MM.1S (cell line): ENCODE measurements at regions not wholly inside any gene's neighbourhood (a gene's known extent, or its start where the extent isn't known, plus 50 kb on each side); places are given as distances from the start of the nearest gene placed in this dataset.

Experiments
- DNase-seq: peaks from one replicate; pipeline ENCODE4 v3.0.0-alpha.2; 2015
- H2AFZ ChIP-seq: fragments of 300-600 bp; sonication (generic); 2 replicates; pipeline ENCODE4 v1.6.0; 2016; ENCODE audit warnings: antibody characterized with exemption, low read length
- H3F3A ChIP-seq: fragments of 300-600 bp; sonication (generic); 2 replicates; pipeline ENCODE4 v1.6.1; 2016; ENCODE audit warnings: mild to moderate bottlenecking, antibody characterized with exemption, low read length, moderate library complexity, mixed read lengths; ENCODE audit not compliant: insufficient read depth
- H3K27ac ChIP-seq: fragments of 300-600 bp; sonication (generic); 2 replicates; pipeline ENCODE4 v1.5.1; 2016; ENCODE audit warnings: mild to moderate bottlenecking, low read length
- H3K27me3 ChIP-seq: fragments of 300-600 bp; sonication (generic); replicated peaks from 2 replicates; pipeline ENCODE4 v1.6.0; 2016; ENCODE audit warnings: low read length; ENCODE audit not compliant: insufficient read depth
- H3K36me3 ChIP-seq: fragments of 300-600 bp; sonication (generic); replicated peaks from 2 replicates; pipeline ENCODE4 v1.6.1; 2016; ENCODE audit warnings: mild to moderate bottlenecking, low read length, mixed read lengths; ENCODE audit not compliant: insufficient read depth
- H3K4me1 ChIP-seq: fragments of 300-600 bp; sonication (generic); 2 replicates; pipeline ENCODE4 v1.6.1; 2016; ENCODE audit warnings: low read length, mixed read lengths
- H3K4me2 ChIP-seq: fragments of 300-600 bp; sonication (generic); 2 replicates; pipeline ENCODE4 v1.6.0; 2016; ENCODE audit warnings: low read depth, low read length
- H3K4me3 ChIP-seq: fragments of 300-600 bp; sonication (generic); 2 replicates; pipeline ENCODE4 v1.5.1; 2016; ENCODE audit warnings: low read length, mixed read lengths
- H3K79me2 ChIP-seq: fragments of 300-600 bp; sonication (generic); 2 replicates; pipeline ENCODE4 v1.6.1; 2016; ENCODE audit warnings: mixed run types, low read length, mixed read lengths
- H3K9ac ChIP-seq: fragments of 300-600 bp; sonication (generic); 2 replicates; pipeline ENCODE4 v1.6.1; 2016; ENCODE audit warnings: low read length, mixed read lengths
- H3K9me2 ChIP-seq: fragments of 300-600 bp; sonication (generic); replicated peaks from 2 replicates; pipeline ENCODE4 v1.6.1; 2016; ENCODE audit warnings: mild to moderate bottlenecking, low read length, mixed read lengths; ENCODE audit not compliant: insufficient read depth
- H3K9me3 ChIP-seq: fragments of 300-600 bp; sonication (generic); replicated peaks from 2 replicates; pipeline ENCODE4 v1.6.1; 2016; ENCODE audit warnings: mild to moderate bottlenecking, low read length, mixed read lengths; ENCODE audit not compliant: insufficient read depth
- H4K20me1 ChIP-seq: fragments of 300-600 bp; sonication (generic); 2 replicates; pipeline ENCODE4 v1.6.1; 2016; ENCODE audit warnings: mild to moderate bottlenecking, low read length, moderate library complexity, mixed read lengths; ENCODE audit not compliant: insufficient read depth
- EZH2 ChIP-seq: fragments of 300-600 bp; sonication (generic); optimal IDR thresholded peaks from 2 replicates; pipeline ENCODE3; 2017; ENCODE audit warnings: low read depth, mild to moderate bottlenecking, antibody characterized with exemption, low read length, mixed read lengths
- EZH2phosphoT487 ChIP-seq: fragments of 300-600 bp; sonication (generic); IDR thresholded peaks from 2 replicates; pipeline ENCODE4 v1.6.1; 2018; ENCODE audit warnings: antibody characterized with exemption, low read length
- TF ChIP-seq, protein P1 (sequence below): fragments of 300-600 bp; sonication (generic); IDR thresholded peaks from 2 replicates; pipeline ENCODE4 v1.5.1; 2016; ENCODE audit warnings: antibody characterized with exemption, low read length, mixed read lengths

GRCh38 chr18:25633563-25633962 is 281.6 kb upstream of the ZNF521 start:
- no peaks in the 10 kb centered on the region for H3K9me2 ChIP-seq
- H3K4me2 ChIP-seq = no peak overlapping the region
- H3K27me3 ChIP-seq = no peaks in the 10 kb centered on the region
- no peaks in the 10 kb centered on the region for H4K20me1 ChIP-seq
- no peak for TF ChIP-seq EZH2phosphoT487
- no peak for TF ChIP-seq EZH2
- TF ChIP-seq, protein P1, sequence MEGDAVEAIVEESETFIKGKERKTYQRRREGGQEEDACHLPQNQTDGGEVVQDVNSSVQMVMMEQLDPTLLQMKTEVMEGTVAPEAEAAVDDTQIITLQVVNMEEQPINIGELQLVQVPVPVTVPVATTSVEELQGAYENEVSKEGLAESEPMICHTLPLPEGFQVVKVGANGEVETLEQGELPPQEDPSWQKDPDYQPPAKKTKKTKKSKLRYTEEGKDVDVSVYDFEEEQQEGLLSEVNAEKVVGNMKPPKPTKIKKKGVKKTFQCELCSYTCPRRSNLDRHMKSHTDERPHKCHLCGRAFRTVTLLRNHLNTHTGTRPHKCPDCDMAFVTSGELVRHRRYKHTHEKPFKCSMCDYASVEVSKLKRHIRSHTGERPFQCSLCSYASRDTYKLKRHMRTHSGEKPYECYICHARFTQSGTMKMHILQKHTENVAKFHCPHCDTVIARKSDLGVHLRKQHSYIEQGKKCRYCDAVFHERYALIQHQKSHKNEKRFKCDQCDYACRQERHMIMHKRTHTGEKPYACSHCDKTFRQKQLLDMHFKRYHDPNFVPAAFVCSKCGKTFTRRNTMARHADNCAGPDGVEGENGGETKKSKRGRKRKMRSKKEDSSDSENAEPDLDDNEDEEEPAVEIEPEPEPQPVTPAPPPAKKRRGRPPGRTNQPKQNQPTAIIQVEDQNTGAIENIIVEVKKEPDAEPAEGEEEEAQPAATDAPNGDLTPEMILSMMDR = no peak
- H3F3A ChIP-seq = no peaks in the 10 kb centered on the region
- H3K27ac ChIP-seq = no peak overlapping the region
- H3K36me3 ChIP-seq = no peaks in the 10 kb centered on the region
- no peaks in the 10 kb centered on the region for H3K9me3 ChIP-seq
- H2AFZ ChIP-seq = no peak overlapping the region
- no peaks in the 10 kb centered on the region for H3K4me1 ChIP-seq
- H3K9ac ChIP-seq = no peak overlapping the region
- H3K79me2 ChIP-seq = no peaks in the 10 kb centered on the region
- no peak for DNase-seq
- H3K4me3 ChIP-seq = no peak overlapping the region

DNA sequence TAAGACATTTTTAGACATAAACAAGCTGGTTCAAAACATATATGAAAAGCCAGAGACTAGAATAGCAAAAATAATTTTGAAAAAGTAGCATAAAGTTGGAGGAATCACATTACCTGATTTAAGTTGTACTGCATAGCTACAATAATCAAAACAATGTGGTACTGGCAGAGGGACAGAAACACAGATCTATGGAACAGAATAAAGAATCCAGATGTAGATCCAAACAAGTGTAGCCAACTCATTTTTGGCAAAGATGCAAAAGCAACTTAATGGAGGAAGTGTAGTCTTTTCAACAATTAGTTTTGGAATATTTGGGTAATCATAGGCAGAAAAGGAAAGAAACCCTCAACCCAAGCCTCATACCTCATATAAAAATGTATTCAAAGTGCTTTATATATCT is 278.7 kb upstream of the ZNF521 start:
- Histone ChIP-seq H3K9me3 (no peaks in the 10 kb centered on the region), H3F3A (no peaks in the 10 kb centered on the region), H3K9ac (no peak overlapping the region), H3K4me1 (no peaks in the 10 kb centered on the region), H2AFZ (no peak overlapping the region), H3K27me3 (no peaks in the 10 kb centered on the region), H3K27ac (no peak overlapping the region), H3K4me3 (no peak overlapping the region), H3K36me3 (no peaks in the 10 kb centered on the region), H4K20me1 (no peaks in the 10 kb centered on the region), H3K9me2 (no peaks in the 10 kb centered on the region), H3K79me2 (no peaks in the 10 kb centered on the region), H3K4me2 (no peak overlapping the region)
- no peak for TF ChIP-seq EZH2phosphoT487
- TF ChIP-seq EZH2 = no peak
- TF ChIP-seq, protein P1 = no peak
- DNase-seq = no peak

- Histone ChIP-seq H3K9me2 (no peaks in the 10 kb centered on the region), H3F3A (no peaks in the 10 kb centered on the region), H3K4me3 (no peak overlapping the region), H3K27ac (no peak overlapping the region), H3K4me1 (no peaks in the 10 kb centered on the region), H3K79me2 (no peaks in the 10 kb centered on the region), H3K4me2 (no peak overlapping the region), H3K36me3 (no peaks in the 10 kb centered on the region), H4K20me1 (no peaks in the 10 kb centered on the region), H3K27me3 (no peaks in the 10 kb centered on the region), H2AFZ (no peak overlapping the region), H3K9me3 (no peaks in the 10 kb centered on the region), H3K9ac (no peak overlapping the region)
- TF ChIP-seq, protein P1 = no peak
- TF ChIP-seq EZH2phosphoT487 (no peak), EZH2 (no peak)
- DNase-seq = no peak
These were observed 269.7 kb upstream of the ZNF521 start for GRCh38 chr18:25621682-25622081.
